SK-N-SH (cell line): ENCODE measurements at regions not wholly inside any gene's neighbourhood (a gene's known extent, or its start where the extent isn't known, plus 50 kb on each side); places are given as distances from the start of the nearest gene placed in this dataset.

ENCODE experiments used
- CTCF ChIA-PET: fragments of 300-600, 350-600 bp; formaldehyde crosslinking; extraction: SDS; loops from one replicate; lab custom pipeline; 2021; lab: Yijun Ruan, JAX
- POLR2A ChIA-PET: fragments of 350-600 bp; sonication (Branson Sonifier 250); formaldehyde crosslinking; extraction: SDS; loops from one replicate; lab custom pipeline; 2020; ENCODE audit warnings: antibody characterized with exemption, inconsistent platforms; lab: Yijun Ruan, JAX
- DNase-seq: peaks from one replicate; pipeline ENCODE4 v3.0.0; 2012
- H2AFZ ChIP-seq: fragments of 200-600 bp; sonication (generic); 2 replicates; pipeline ENCODE4 v1.8.1; 2016; ENCODE audit warnings: antibody characterized with exemption, mild to moderate bottlenecking, low read depth
- H3F3A ChIP-seq: fragments of 200-600 bp; sonication (generic); replicated peaks from 2 replicates; pipeline ENCODE3; 2016; ENCODE audit warnings: antibody characterized with exemption, mild to moderate bottlenecking; ENCODE audit not compliant: insufficient read depth
- H3K27ac ChIP-seq, 2 experiments: fragments of 200-500 bp in 1 of 2; fragments of 200-600 bp in 1 of 2; sonication (Bioruptor generic) in 1 of 2; sonication (generic), shearing (Covaris generic) in 1 of 2; 2 replicates each; pipeline versions ENCODE4 v1.5.1 to v1.6.1; 2014 to 2016; ENCODE audit warnings: low read depth in 2 of 2, inconsistent platforms in 1 of 2, low read length in 1 of 2, mild to moderate bottlenecking in 1 of 2, mixed read lengths in 1 of 2
- H3K27me3 ChIP-seq: fragments of 200-600 bp; sonication (generic), shearing (Covaris generic); 2 replicates; pipeline ENCODE4 v1.6.1; 2016; ENCODE audit warnings: mixed run types; ENCODE audit not compliant: insufficient read depth
- H3K36me3 ChIP-seq, 2 experiments: fragments of 200-500 bp in 1 of 2; fragments of 200-600 bp in 1 of 2; sonication (Bioruptor generic) in 1 of 2; sonication (generic) in 1 of 2; replicated peaks in 1 of 2; 2 replicates each; pipeline versions ENCODE3 to v1.5.1; 2014 to 2016; ENCODE audit warnings: low read length in 1 of 2, mild to moderate bottlenecking in 1 of 2; ENCODE audit not compliant: insufficient read depth in 2 of 2, control insufficient read depth in 1 of 2
- H3K4me1 ChIP-seq, 2 experiments: fragments of 200-500 bp in 1 of 2; fragments of 200-600 bp in 1 of 2; sonication (Bioruptor generic) in 1 of 2; sonication (generic), shearing (Covaris generic) in 1 of 2; 2 replicates each; pipeline versions ENCODE4 v1.5.1 to v1.6.1; 2014 to 2016; ENCODE audit warnings: low read depth in 1 of 2, low read length in 1 of 2, mixed run types in 1 of 2; ENCODE audit not compliant: insufficient read depth in 2 of 2, control insufficient read depth in 1 of 2
- H3K4me2 ChIP-seq: fragments of 200-600 bp; sonication (generic), shearing (Covaris generic); 2 replicates; pipeline ENCODE4 v1.6.1; 2017; ENCODE audit warnings: mixed run types
- H3K4me3 ChIP-seq, 2 experiments: fragments of 200-500 bp in 1 of 2; fragments of 200-600 bp in 1 of 2; sonication (Bioruptor generic) in 1 of 2; sonication (generic), shearing (Covaris generic) in 1 of 2; 2 replicates each; pipeline versions ENCODE4 v1.5.1 to v1.8.1; 2014 to 2016; ENCODE audit warnings: low read depth in 2 of 2, inconsistent platforms in 1 of 2, low read length in 1 of 2, mild to moderate bottlenecking in 1 of 2, mixed read lengths in 1 of 2, moderate library complexity in 1 of 2
- H3K79me2 ChIP-seq: fragments of 200-600 bp; sonication (generic); 2 replicates; pipeline ENCODE4 v1.8.1; 2017; ENCODE audit warnings: mild to moderate bottlenecking; ENCODE audit not compliant: insufficient read depth
- H3K9ac ChIP-seq: fragments of 200-600 bp; sonication (generic); 2 replicates; pipeline ENCODE4 v1.6.1; 2017; ENCODE audit warnings: mixed run types
- H3K9me2 ChIP-seq: fragments of 200-600 bp; sonication (generic); 2 replicates; pipeline ENCODE4 v1.6.1; 2017; ENCODE audit warnings: mixed run types
- H3K9me3 ChIP-seq: fragments of 200-600 bp; sonication (generic); 2 replicates; pipeline ENCODE4 v1.6.1; 2017; ENCODE audit warnings: mixed run types, mild to moderate bottlenecking, moderate library complexity
- H4K20me1 ChIP-seq: fragments of 200-600 bp; sonication (generic); 2 replicates; pipeline ENCODE4 v1.6.1; 2017; ENCODE audit warnings: mild to moderate bottlenecking, mixed run types; ENCODE audit not compliant: insufficient read depth
- CTCF ChIP-seq: fragments of 200-600 bp; sonication (generic); IDR thresholded peaks from 2 replicates; pipeline ENCODE4 v1.6.1; 2017; ENCODE audit warnings: antibody characterized with exemption, mild to moderate bottlenecking, moderate library complexity
- ELF1 ChIP-seq: IDR thresholded peaks from 2 replicates; pipeline ENCODE4 v1.4.0; 2012
- EZH2phosphoT487 ChIP-seq: fragments of 200-600 bp; sonication (generic); IDR thresholded peaks from 2 replicates; pipeline ENCODE4 v1.6.1; 2017; ENCODE audit warnings: low read depth, mixed run types, mild to moderate bottlenecking, antibody characterized with exemption, moderate library complexity, borderline replicate concordance
- GATA2 ChIP-seq: sonication (generic); formaldehyde crosslinking; IDR thresholded peaks from 2 replicates; pipeline ENCODE4 v1.5.0; 2020; ENCODE audit warnings: mild to moderate bottlenecking, missing genetic modification reagents
- MAX ChIP-seq: IDR thresholded peaks from 2 replicates; pipeline ENCODE4 v1.4.0; 2012; ENCODE audit warnings: low read depth
- MEF2A ChIP-seq: IDR thresholded peaks from 2 replicates; pipeline ENCODE4 v1.4.0; 2012; ENCODE audit warnings: low read depth, borderline replicate concordance
- MXI1 ChIP-seq: IDR thresholded peaks from 2 replicates; pipeline ENCODE4 v1.6.1; 2012; ENCODE audit warnings: mild to moderate bottlenecking, low read depth, low read length, improper control_type of control experiment
- POLR2AphosphoS5 ChIP-seq: IDR thresholded peaks from 2 replicates; pipeline ENCODE4 v1.6.1; 2012; ENCODE audit warnings: low read depth, low read length
- RXRA ChIP-seq: IDR thresholded peaks from 2 replicates; pipeline ENCODE4 v1.4.0; 2012; ENCODE audit warnings: low read depth, mild to moderate bottlenecking, borderline replicate concordance
- SIN3A ChIP-seq: IDR thresholded peaks from 2 replicates; pipeline ENCODE4 v1.6.1; 2012; ENCODE audit warnings: low read depth, mild to moderate bottlenecking, low read length, moderate library complexity, borderline replicate concordance
- TCF12 ChIP-seq: IDR thresholded peaks from 2 replicates; pipeline ENCODE4 v1.4.0; 2012
- TEAD4 ChIP-seq: IDR thresholded peaks from 2 replicates; pipeline ENCODE4 v1.4.0; 2012; ENCODE audit warnings: mild to moderate bottlenecking, borderline replicate concordance; ENCODE audit not compliant: insufficient read depth
- YY1 ChIP-seq: IDR thresholded peaks from 2 replicates; pipeline ENCODE4 v1.4.0; 2012; ENCODE audit warnings: low read depth, mild to moderate bottlenecking
- WGBS: methylation state at CpG from one replicate; pipeline ENCODE4 v1.1.6; 2017; ENCODE audit warnings: low lambda C conversion rate; 5-methylcytosine and 5-hydroxymethylcytosine counted together

- TF ChIP-seq YY1 (no peak), MXI1 (no peak), MAX (no peak), MEF2A (no peak)
Measured at GRCh38 chr9:23636199-23636598, 189.8 kb downstream of the ELAVL2 start.

GRCh38 chr9:23638011-23638410, 188.0 kb downstream of the ELAVL2 start:
- Histone ChIP-seq H3F3A (no peaks in the 10 kb centered on the region), H3K4me3 (no peak overlapping the region), H3K9ac (no peak overlapping the region), H3K9me2 (no peaks in the 10 kb centered on the region), H3K9me3 (no peaks in the 10 kb centered on the region), H4K20me1 (no peaks in the 10 kb centered on the region), H3K4me2 (no peak overlapping the region), H3K36me3 (no peaks in the 10 kb centered on the region), H3K4me1 (no peaks in the 10 kb centered on the region), H3K27me3 (no peaks in the 10 kb centered on the region), H2AFZ (no peak overlapping the region), H3K79me2 (no peaks in the 10 kb centered on the region), H3K27ac (no peak overlapping the region)
- TF ChIP-seq RXRA (no peak), TEAD4 (no peak), EZH2phosphoT487 (no peak), ELF1 (no peak), POLR2AphosphoS5 (no peak), GATA2 (CRISPR knock-in tag) (no peak), TCF12 (no peak), MAX (no peak), SIN3A (no peak), CTCF (no peak), YY1 (no peak)
- WGBS, result 23% methylated on average over 3 of the region's 3 CpGs
- no peak for DNase-seq
- POLR2A ChIA-PET, result no interaction called here
- CTCF ChIA-PET, result interaction anchor here (1.2 kb wide), 1 partner anchor 11 kb away, joined by 4 read pairs; no protein-coding TSS in a partner anchor

More at GRCh38 chr9:23636199-23636598, 189.8 kb downstream of the ELAVL2 start:
- Histone ChIP-seq H3K4me1 (no peaks in the 10 kb centered on the region), H3K4me2 (no peak overlapping the region), H3K9ac (no peak overlapping the region), H3F3A (no peaks in the 10 kb centered on the region), H3K9me3 (no peaks in the 10 kb centered on the region), H3K27ac (no peak overlapping the region), H4K20me1 (no peaks in the 10 kb centered on the region), H3K79me2 (no peaks in the 10 kb centered on the region), H3K9me2 (no peaks in the 10 kb centered on the region), H3K27me3 (no peaks in the 10 kb centered on the region), H2AFZ (no peak overlapping the region), H3K4me3 (no peak overlapping the region), H3K36me3 (no peaks in the 10 kb centered on the region)
- 21% methylated on average over 2 of the region's 2 CpGs for WGBS
- DNase-seq, result no peak
- CTCF ChIA-PET, result no interaction called here
- POLR2A ChIA-PET, result no interaction called here
